ENCODE measurements at regions not wholly inside any gene's neighbourhood (a gene's known extent, or its start where the extent isn't known, plus 50 kb on each side); places are given as distances from the start of the nearest gene placed in this dataset.

- H3K9ac ChIP-seq: no peak overlapping the region
- no peak overlapping the region for H3K27ac ChIP-seq
- no peaks in the 10 kb centered on the region for H3K27me3 ChIP-seq
- no peak for DNase-seq (ENCODE audit: low spot score)
- no peak overlapping the region for H3K4me2 ChIP-seq
- H4K20me1 ChIP-seq (ENCODE audit: low read depth): no peaks in the 10 kb centered on the region
- Mint-ChIP-seq H3K4me3 (no peak overlapping the region), H3K27me3 (ENCODE audit: insufficient read depth, low read depth) (no peaks in the 10 kb centered on the region), H3K27ac (no peak overlapping the region), H3K9me3 (no peaks in the 10 kb centered on the region), H3K36me3 (no peaks in the 10 kb centered on the region), H3K4me1 (no peaks in the 10 kb centered on the region)
- H3K4me1 ChIP-seq: no peaks in the 10 kb centered on the region
- H3K79me2 ChIP-seq (ENCODE audit: low read depth): no peaks in the 10 kb centered on the region
- H3F3A ChIP-seq (ENCODE audit: low read depth): no peaks in the 10 kb centered on the region
- no peak overlapping the region for H2AFZ ChIP-seq (replicated peaks)
- TF ChIP-seq CTCF (IDR thresholded peaks at IDR 0.05): no peak
- no peak for TF ChIP-seq EZH2phosphoT487 (IDR thresholded peaks at IDR 0.05)
- TF ChIP-seq EZH2 (IDR thresholded peaks at IDR 0.05): no peak
- no peak overlapping the region for H3K4me3 ChIP-seq
- no peaks in the 10 kb centered on the region for H3K9me3 ChIP-seq (ENCODE audit: low read depth)
- H3K36me3 ChIP-seq: no peaks in the 10 kb centered on the region
Observed at GRCh38 chr21:14321042-14321441, 61.9 kb downstream of the HSPA13 start.

- TF ChIP-seq EZH2phosphoT487 (IDR thresholded peaks at IDR 0.05) (no peak), EZH2 (IDR thresholded peaks at IDR 0.05) (no peak), CTCF (IDR thresholded peaks at IDR 0.05) (no peak)
- no peak overlapping the region for H3K27ac ChIP-seq
- H3F3A ChIP-seq (ENCODE audit: low read depth): no peaks in the 10 kb centered on the region
- H3K79me2 ChIP-seq (ENCODE audit: low read depth): no peaks in the 10 kb centered on the region
- no peak overlapping the region for H3K4me3 Mint-ChIP-seq
- H2AFZ ChIP-seq (replicated peaks): no peak overlapping the region
- H3K27ac Mint-ChIP-seq: no peak overlapping the region
- no peaks in the 10 kb centered on the region for H3K27me3 ChIP-seq
- no peaks in the 10 kb centered on the region for H3K4me1 ChIP-seq
- H3K36me3 ChIP-seq: no peaks in the 10 kb centered on the region
- DNase-seq (ENCODE audit: low spot score): no peak
- no peaks in the 10 kb centered on the region for H3K36me3 Mint-ChIP-seq
- no peak overlapping the region for H3K9ac ChIP-seq
- no peaks in the 10 kb centered on the region for H3K9me3 ChIP-seq (ENCODE audit: low read depth)
- no peaks in the 10 kb centered on the region for H3K27me3 Mint-ChIP-seq (ENCODE audit: insufficient read depth, low read depth)
- H3K4me3 ChIP-seq: no peak overlapping the region
- no peaks in the 10 kb centered on the region for H3K4me1 Mint-ChIP-seq
- H3K9me3 Mint-ChIP-seq: no peaks in the 10 kb centered on the region
- no peak overlapping the region for H3K4me2 ChIP-seq
- H4K20me1 ChIP-seq (ENCODE audit: low read depth): no peaks in the 10 kb centered on the region
Observed at GRCh38 chr21:14319805-14320204, 63.1 kb downstream of the HSPA13 start.

- no peak for DNase-seq (ENCODE audit: low spot score)
- no peaks in the 10 kb centered on the region for H3K27me3 Mint-ChIP-seq (ENCODE audit: insufficient read depth, low read depth)
- no peaks in the 10 kb centered on the region for H3K36me3 Mint-ChIP-seq
- no peak overlapping the region for H3K9ac ChIP-seq
- H3K27ac ChIP-seq: no peak overlapping the region
- no peaks in the 10 kb centered on the region for H3K27me3 ChIP-seq
- no peaks in the 10 kb centered on the region for H4K20me1 ChIP-seq (ENCODE audit: low read depth)
- H3K4me1 ChIP-seq: no peaks in the 10 kb centered on the region
- no peak overlapping the region for H2AFZ ChIP-seq (replicated peaks)
- no peaks in the 10 kb centered on the region for H3K36me3 ChIP-seq
- no peak overlapping the region for H3K27ac Mint-ChIP-seq
- no peaks in the 10 kb centered on the region for H3K4me1 Mint-ChIP-seq
- H3F3A ChIP-seq (ENCODE audit: low read depth): no peaks in the 10 kb centered on the region
- no peaks in the 10 kb centered on the region for H3K79me2 ChIP-seq (ENCODE audit: low read depth)
- TF ChIP-seq EZH2 (IDR thresholded peaks at IDR 0.05) (no peak), CTCF (IDR thresholded peaks at IDR 0.05) (no peak), EZH2phosphoT487 (IDR thresholded peaks at IDR 0.05) (no peak)
- no peak overlapping the region for H3K4me3 Mint-ChIP-seq
- no peak overlapping the region for H3K4me3 ChIP-seq
- H3K4me2 ChIP-seq: no peak overlapping the region
- no peaks in the 10 kb centered on the region for H3K9me3 ChIP-seq (ENCODE audit: low read depth)
- no peaks in the 10 kb centered on the region for H3K9me3 Mint-ChIP-seq
Observed at GRCh38 chr21:14318578-14318977, 64.4 kb downstream of the HSPA13 start.

GRCh38 chr21:14317507-14317906 lies 65.4 kb downstream of the HSPA13 start:
- Mint-ChIP-seq H3K27ac (no peak overlapping the region), H3K36me3 (no peaks in the 10 kb centered on the region), H3K9me3 (no peaks in the 10 kb centered on the region), H3K4me3 (no peak overlapping the region), H3K27me3 (ENCODE audit: insufficient read depth, low read depth) (no peaks in the 10 kb centered on the region), H3K4me1 (no peaks in the 10 kb centered on the region)
- H3K4me2 ChIP-seq: no peak overlapping the region
- H4K20me1 ChIP-seq (ENCODE audit: low read depth): no peaks in the 10 kb centered on the region
- DNase-seq (ENCODE audit: low spot score): no peak
- no peaks in the 10 kb centered on the region for H3K27me3 ChIP-seq
- no peak overlapping the region for H3K9ac ChIP-seq
- no peaks in the 10 kb centered on the region for H3K4me1 ChIP-seq
- TF ChIP-seq EZH2phosphoT487 (IDR thresholded peaks at IDR 0.05) (no peak), EZH2 (IDR thresholded peaks at IDR 0.05) (no peak), CTCF (IDR thresholded peaks at IDR 0.05) (no peak)
- H2AFZ ChIP-seq (replicated peaks): no peak overlapping the region
- no peak overlapping the region for H3K4me3 ChIP-seq
- H3K27ac ChIP-seq: no peak overlapping the region
- H3K9me3 ChIP-seq (ENCODE audit: low read depth): no peaks in the 10 kb centered on the region
- no peaks in the 10 kb centered on the region for H3K79me2 ChIP-seq (ENCODE audit: low read depth)
- no peaks in the 10 kb centered on the region for H3K36me3 ChIP-seq
- H3F3A ChIP-seq (ENCODE audit: low read depth): no peaks in the 10 kb centered on the region
